ENCODE measurements at regions not wholly inside any gene's neighbourhood (a gene's known extent, or its start where the extent isn't known, plus 50 kb on each side); places are given as distances from the start of the nearest gene placed in this dataset.

- Histone ChIP-seq H3K36me3 (no peaks in the 10 kb centered on the region), H3K27ac (no peak overlapping the region), H3K27me3 (no peaks in the 10 kb centered on the region), H3K4me3 (no peak overlapping the region), H3K9me3 (no peaks in the 10 kb centered on the region), H3K4me1 (no peaks in the 10 kb centered on the region)
- no peak for DNase-seq
- TF ChIP-seq POLR2A (IDR thresholded peaks at IDR 0.05) = no peak
- TF ChIP-seq, protein P1, sequence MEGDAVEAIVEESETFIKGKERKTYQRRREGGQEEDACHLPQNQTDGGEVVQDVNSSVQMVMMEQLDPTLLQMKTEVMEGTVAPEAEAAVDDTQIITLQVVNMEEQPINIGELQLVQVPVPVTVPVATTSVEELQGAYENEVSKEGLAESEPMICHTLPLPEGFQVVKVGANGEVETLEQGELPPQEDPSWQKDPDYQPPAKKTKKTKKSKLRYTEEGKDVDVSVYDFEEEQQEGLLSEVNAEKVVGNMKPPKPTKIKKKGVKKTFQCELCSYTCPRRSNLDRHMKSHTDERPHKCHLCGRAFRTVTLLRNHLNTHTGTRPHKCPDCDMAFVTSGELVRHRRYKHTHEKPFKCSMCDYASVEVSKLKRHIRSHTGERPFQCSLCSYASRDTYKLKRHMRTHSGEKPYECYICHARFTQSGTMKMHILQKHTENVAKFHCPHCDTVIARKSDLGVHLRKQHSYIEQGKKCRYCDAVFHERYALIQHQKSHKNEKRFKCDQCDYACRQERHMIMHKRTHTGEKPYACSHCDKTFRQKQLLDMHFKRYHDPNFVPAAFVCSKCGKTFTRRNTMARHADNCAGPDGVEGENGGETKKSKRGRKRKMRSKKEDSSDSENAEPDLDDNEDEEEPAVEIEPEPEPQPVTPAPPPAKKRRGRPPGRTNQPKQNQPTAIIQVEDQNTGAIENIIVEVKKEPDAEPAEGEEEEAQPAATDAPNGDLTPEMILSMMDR (IDR thresholded peaks at IDR 0.05) = peak in 5 of 6 experiments; percentile 66 to 76 (median 70)
Measured at GRCh38 chr7:114026486-114027089, 107.8 kb upstream of the PPP1R3A start.

GRCh38 chr7:114021135-114021534, 102.3 kb upstream of the PPP1R3A start:
- H3K9me3 ChIP-seq = no peaks in the 10 kb centered on the region
- TF ChIP-seq, protein P1 (IDR thresholded peaks at IDR 0.05) = no peak
- no peak for TF ChIP-seq POLR2A (IDR thresholded peaks at IDR 0.05)
- H3K4me3 ChIP-seq = no peak overlapping the region
- H3K4me1 ChIP-seq = no peaks in the 10 kb centered on the region
- H3K27me3 ChIP-seq = no peaks in the 10 kb centered on the region
- no peak for DNase-seq
- H3K27ac ChIP-seq = no peak overlapping the region
- H3K36me3 ChIP-seq = no peaks in the 10 kb centered on the region

DNA sequence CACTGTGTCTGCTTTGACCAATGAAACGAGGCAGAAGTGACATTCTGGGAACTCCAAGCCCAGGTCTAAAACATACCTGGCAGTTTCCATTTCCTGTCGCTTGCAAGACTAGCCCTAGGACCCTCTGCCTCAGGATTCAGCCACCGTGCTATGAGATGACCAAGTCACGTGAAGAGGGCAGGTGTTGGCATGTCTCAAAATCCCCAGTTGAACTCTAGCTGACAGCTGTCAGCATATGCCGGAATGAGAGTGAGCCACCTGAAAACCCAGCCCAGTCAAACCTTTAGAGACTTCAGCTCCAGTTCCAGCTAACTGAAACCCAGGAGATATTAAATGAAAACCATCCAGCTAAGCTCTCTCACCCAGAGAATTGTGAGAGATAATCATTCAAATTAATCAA, 89.9 kb upstream of the PPP1R3A start:
- Histone ChIP-seq H3K9me3 (no peaks in the 10 kb centered on the region), H3K4me1 (no peaks in the 10 kb centered on the region)
- no peak for TF ChIP-seq POLR2A (IDR thresholded peaks at IDR 0.05)
- TF ChIP-seq, protein P1 (IDR thresholded peaks at IDR 0.05) = no peak

DNA sequence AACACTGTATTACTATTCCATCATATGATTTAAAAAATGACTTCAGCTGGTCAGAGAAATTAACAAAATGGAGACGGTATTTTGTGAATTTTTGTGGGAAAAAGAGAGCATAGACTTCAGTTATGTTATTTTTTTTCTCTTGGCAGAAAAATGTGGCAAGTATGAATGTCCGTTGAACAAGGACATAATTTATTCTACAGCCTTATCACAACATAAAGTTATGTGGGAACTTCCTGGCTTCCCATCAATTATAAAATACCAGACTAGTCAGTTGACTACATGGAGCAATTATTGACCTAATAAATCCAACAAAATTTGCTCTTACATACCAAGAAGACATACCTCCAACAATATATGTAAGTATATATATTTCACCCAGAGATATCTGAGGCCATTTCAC, 88.6 kb upstream of the PPP1R3A start:
- no peak overlapping the region for H3K4me3 ChIP-seq
- no peaks in the 10 kb centered on the region for H3K27me3 ChIP-seq
- DNase-seq = no peak
- H3K4me1 ChIP-seq = no peaks in the 10 kb centered on the region
- no peak overlapping the region for H3K27ac ChIP-seq
- no peaks in the 10 kb centered on the region for H3K9me3 ChIP-seq
- no peaks in the 10 kb centered on the region for H3K36me3 ChIP-seq
- TF ChIP-seq, protein P1 (IDR thresholded peaks at IDR 0.05) = no peak
- TF ChIP-seq POLR2A (IDR thresholded peaks at IDR 0.05) = no peak

More for the DNA sequence above, 89.9 kb upstream of the PPP1R3A start:
- Histone ChIP-seq H3K27ac (no peak overlapping the region), H3K36me3 (no peaks in the 10 kb centered on the region), H3K4me3 (no peak overlapping the region), H3K27me3 (no peaks in the 10 kb centered on the region)
- DNase-seq = no peak

- Histone ChIP-seq H3K4me1 (no peaks in the 10 kb centered on the region), H3K27me3 (no peaks in the 10 kb centered on the region), H3K36me3 (no peaks in the 10 kb centered on the region), H3K9me3 (no peaks in the 10 kb centered on the region), H3K4me3 (no peak overlapping the region), H3K27ac (no peak overlapping the region)
- no peak for DNase-seq
- TF ChIP-seq, protein P1 (IDR thresholded peaks at IDR 0.05) = no peak
- no peak for TF ChIP-seq POLR2A (IDR thresholded peaks at IDR 0.05)
Measured at GRCh38 chr7:113998934-113999333, 80.1 kb upstream of the PPP1R3A start.

DNA sequence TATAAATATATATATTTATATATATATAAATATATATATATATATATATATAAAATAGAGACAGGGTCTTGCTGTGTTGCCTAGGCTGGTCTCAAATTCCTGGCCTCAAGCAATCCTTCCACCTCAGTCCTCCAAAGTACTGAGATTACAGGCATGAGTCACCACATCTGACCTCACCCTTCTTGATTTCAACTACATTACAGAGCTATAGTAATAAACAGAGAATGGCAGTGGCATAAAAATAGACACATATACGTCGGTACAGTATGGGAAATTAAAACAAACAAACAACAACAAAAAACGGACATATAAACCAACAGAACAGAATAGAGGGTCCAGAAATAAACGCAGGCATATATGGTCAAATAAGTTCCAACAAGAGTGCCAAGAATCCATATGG, 77.6 kb upstream of the PPP1R3A start:
- H3K27me3 ChIP-seq = no peaks in the 10 kb centered on the region
- TF ChIP-seq, protein P1 (IDR thresholded peaks at IDR 0.05) = no peak
- TF ChIP-seq POLR2A (IDR thresholded peaks at IDR 0.05) = no peak
- no peak for DNase-seq

More for the DNA sequence above, 77.6 kb upstream of the PPP1R3A start:
- H3K27ac ChIP-seq = no peak overlapping the region
- H3K9me3 ChIP-seq = no peaks in the 10 kb centered on the region
- H3K4me1 ChIP-seq = no peaks in the 10 kb centered on the region
- H3K36me3 ChIP-seq = no peaks in the 10 kb centered on the region
- no peak overlapping the region for H3K4me3 ChIP-seq
